ENCODE measurements at regions not wholly inside any gene's neighbourhood (a gene's known extent, or its start where the extent isn't known, plus 50 kb on each side); places are given as distances from the start of the nearest gene placed in this dataset.

- TF ChIP-seq POLR2A (IDR thresholded peaks at IDR 0.05; ENCODE audit: low read depth, low read length) (no peak), EZH2 (IDR thresholded peaks at IDR 0.05; ENCODE audit: borderline replicate concordance, low read depth, low read length, severe bottlenecking) (no peak), JUN (IDR thresholded peaks at IDR 0.05; ENCODE audit: borderline replicate concordance, insufficient read depth, insufficient read length, low read depth) (no peak), POLR2AphosphoS5 (IDR thresholded peaks at IDR 0.05; ENCODE audit: insufficient read depth, low read depth, low read length) (no peak), GATA2 (IDR thresholded peaks at IDR 0.05; ENCODE audit: insufficient read depth, insufficient read length, low read depth, low read length) (no peak), MYC (IDR thresholded peaks at IDR 0.05; ENCODE audit: low read depth, low read length) (no peak), FOS (IDR thresholded peaks at IDR 0.05; ENCODE audit: borderline replicate concordance, insufficient read depth, low read length) (no peak), CTCF (IDR thresholded peaks at IDR 0.05; ENCODE audit: extremely low read depth in 1 of 2, insufficient read depth in 1 of 2, low read depth in 1 of 2, low read length in 2 of 2) (no peak)
- TF ChIP-seq, protein P1, sequence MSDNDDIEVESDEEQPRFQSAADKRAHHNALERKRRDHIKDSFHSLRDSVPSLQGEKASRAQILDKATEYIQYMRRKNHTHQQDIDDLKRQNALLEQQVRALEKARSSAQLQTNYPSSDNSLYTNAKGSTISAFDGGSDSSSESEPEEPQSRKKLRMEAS (IDR thresholded peaks at IDR 0.05; ENCODE audit: insufficient read depth, insufficient read length) = no peak
- intact Hi-C loops (cut with micrococcal nuclease) = no loop called here
- no peaks in the 10 kb centered on the region for H3K36me3 ChIP-seq (ENCODE audit: control insufficient read depth in 2 of 2, extremely low read depth in 1 of 2, insufficient read depth in 2 of 2, low read length in 2 of 2)
- ChIA-PET CTCF (no interaction called here), POLR2A (no interaction called here)
- no peak overlapping the region for H3K4me2 ChIP-seq (ENCODE audit: insufficient read depth, low read length)
- no peak overlapping the region for H3K4me3 ChIP-seq (replicated peaks in 1 of 3; ENCODE audit: insufficient read depth in 1 of 3, low read depth in 1 of 3, low read length in 3 of 3)
- dilution Hi-C loops (cut with MboI; ENCODE audit: extremely low pct_ligation_motif_present, low sequenced_read_pairs) = no loop called here
- no peaks in the 10 kb centered on the region for H3K9me3 ChIP-seq (replicated peaks; ENCODE audit: control insufficient read depth, insufficient read depth, low read length)
- FAIRE-seq = no peak
- DNase-seq (ENCODE audit: low read depth, low spot score) = no peak
- H3K9ac ChIP-seq (replicated peaks; ENCODE audit: extremely low read depth, insufficient read depth, low read length) = no peak overlapping the region
- H3K27ac ChIP-seq (ENCODE audit: insufficient read depth, low read depth, low read length) = no peak overlapping the region
- H3K79me2 ChIP-seq (ENCODE audit: control insufficient read depth, insufficient read depth, low read length) = no peaks in the 10 kb centered on the region
- no peaks in the 10 kb centered on the region for H3K9me1 ChIP-seq (replicated peaks; ENCODE audit: control insufficient read depth, extremely low read depth, insufficient read depth, low read length)
- no peaks in the 10 kb centered on the region for H3K4me1 ChIP-seq (ENCODE audit: control insufficient read depth, extremely low read depth, insufficient read depth, low read length)
- no TSS peak for BruUV-seq (replicated peaks)
- no peaks in the 10 kb centered on the region for H4K20me1 ChIP-seq (replicated peaks; ENCODE audit: control insufficient read depth, extremely low read depth, insufficient read depth, low read length)
- H3K27me3 ChIP-seq (ENCODE audit: control insufficient read depth in 2 of 2, insufficient read depth in 2 of 2, low read length in 2 of 2) = no peaks in the 10 kb centered on the region
- H2AFZ ChIP-seq (ENCODE audit: low read depth, low read length) = no peak overlapping the region
These were observed 415.1 kb downstream of the TFAP2A start for GRCh38 chr6:9999796-10000195.
